Limb (tissue), 2 donors: ENCODE measurements at regions not wholly inside any gene's neighbourhood (a gene's known extent, or its start where the extent isn't known, plus 50 kb on each side); places are given as distances from the start of the nearest gene placed in this dataset.
"Not testable (repeated sequence)": the region's sequence is repeated elsewhere in the genome, so short reads cannot be mapped to it uniquely, and the experiment has no call there.

ENCODE experiments used
- DNase-seq, 2 donors: peaks; one replicate each; pipeline ENCODE4 v3.0.0-alpha.2; 2016; ENCODE audit errors: extremely low spot score in 2 of 2

DNA sequence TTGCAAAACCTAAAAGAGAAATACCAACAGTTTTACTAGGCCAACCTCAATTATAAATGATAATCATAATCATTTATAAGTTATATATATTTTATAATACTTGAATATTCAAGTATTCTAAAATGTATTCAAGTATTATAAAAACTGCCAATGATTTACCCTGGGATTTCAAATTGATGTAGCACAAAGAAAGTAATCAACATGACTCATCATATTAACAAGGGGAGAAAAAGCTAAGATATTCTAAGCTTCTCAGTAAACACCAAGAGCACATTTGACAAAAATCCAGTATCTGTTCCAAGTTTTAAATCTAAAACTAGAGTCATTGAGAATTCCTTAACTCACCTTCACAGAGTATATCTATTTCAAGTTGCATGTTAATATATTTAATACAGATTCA lies 56.1 kb downstream of the CAPZA3 start:
- DNase-seq = no peak

- no peak for DNase-seq
Measured at GRCh38 chr12:18797604-18798003, 59.7 kb downstream of the CAPZA3 start.

DNA sequence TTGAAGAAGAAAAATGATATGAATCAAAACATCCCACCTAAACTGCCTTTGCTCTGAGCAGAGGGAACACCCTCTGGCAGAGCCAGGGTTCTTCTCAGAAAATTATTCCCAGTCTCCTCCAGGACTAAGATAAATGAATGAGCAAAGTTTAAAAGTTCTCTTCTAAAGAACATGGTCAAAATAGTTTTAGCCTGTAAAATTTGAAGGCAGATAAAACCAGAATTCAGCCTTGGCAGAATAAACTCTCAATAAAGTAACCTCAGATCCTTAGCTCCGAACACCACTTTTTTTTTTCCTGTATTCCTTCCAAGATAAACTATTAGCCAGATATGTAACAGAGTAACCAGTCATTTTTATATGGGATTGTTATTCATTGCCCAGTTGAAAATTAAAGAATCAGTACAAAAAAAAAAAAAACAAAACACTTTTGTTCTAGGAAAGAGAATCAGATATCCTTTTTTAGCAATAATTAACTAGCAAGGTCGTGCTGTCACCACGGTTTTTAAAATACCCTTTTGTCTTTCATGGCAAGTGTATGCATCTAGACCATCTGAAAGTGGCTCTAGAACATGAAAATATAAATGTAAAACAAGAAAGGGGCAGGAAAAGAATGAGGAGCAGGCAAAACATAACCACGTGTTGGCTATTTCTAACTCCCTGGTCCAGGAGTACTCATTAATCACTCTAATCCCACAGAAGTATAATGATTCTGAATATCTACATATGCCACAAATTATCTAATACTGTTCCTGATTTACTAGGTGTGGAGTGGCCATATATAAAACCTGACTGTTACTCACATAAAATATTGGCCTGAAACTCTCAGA lies 60.8 kb downstream of the CAPZA3 start:
- peak in 1 of 2 donors; percentile 30 for DNase-seq

DNA sequence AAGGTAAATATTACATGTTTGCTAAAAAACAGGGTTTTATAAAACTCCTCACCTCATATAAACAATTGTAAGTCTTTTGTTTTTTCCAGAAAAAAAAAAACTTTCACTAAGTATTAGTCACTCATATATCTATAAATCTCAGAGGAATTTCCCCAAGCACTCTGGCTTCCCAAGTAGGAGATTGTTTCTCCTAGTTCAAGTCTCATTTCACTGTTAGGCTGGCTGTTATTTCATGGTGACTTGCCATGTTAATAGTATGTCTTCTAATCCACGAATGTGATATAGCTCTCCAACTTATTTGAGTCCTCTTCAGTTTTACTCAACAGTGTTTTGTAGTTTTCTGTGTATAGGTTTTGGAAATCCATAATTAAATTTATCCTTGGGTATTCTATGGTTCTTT lies 61.6 kb downstream of the CAPZA3 start:
- DNase-seq = no peak

- no peak for DNase-seq
Measured at GRCh38 chr12:18805516-18806248, 67.8 kb downstream of the CAPZA3 start.

- DNase-seq = no peak
Measured at GRCh38 chr12:18807714-18808113, 69.8 kb downstream of the CAPZA3 start.

DNA sequence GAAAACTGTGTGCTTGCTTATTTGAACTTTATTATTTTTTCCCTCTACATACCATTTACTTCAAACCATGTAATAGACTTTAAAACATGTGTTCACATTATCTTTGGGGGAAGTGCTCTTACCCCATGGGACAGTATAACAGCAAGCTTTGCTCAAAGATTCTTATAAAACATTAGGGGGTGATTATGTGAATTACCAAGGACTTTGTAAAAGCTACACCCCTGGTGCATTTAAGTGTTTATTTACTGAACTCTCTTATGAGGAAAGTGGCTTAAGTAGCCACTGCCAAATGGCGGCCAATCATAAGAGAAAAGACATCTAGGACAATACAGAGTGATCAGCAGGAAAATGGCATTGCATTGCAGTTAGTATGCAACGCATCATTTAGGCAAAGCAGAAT lies 70.3 kb downstream of the CAPZA3 start:
- no peak for DNase-seq

DNA sequence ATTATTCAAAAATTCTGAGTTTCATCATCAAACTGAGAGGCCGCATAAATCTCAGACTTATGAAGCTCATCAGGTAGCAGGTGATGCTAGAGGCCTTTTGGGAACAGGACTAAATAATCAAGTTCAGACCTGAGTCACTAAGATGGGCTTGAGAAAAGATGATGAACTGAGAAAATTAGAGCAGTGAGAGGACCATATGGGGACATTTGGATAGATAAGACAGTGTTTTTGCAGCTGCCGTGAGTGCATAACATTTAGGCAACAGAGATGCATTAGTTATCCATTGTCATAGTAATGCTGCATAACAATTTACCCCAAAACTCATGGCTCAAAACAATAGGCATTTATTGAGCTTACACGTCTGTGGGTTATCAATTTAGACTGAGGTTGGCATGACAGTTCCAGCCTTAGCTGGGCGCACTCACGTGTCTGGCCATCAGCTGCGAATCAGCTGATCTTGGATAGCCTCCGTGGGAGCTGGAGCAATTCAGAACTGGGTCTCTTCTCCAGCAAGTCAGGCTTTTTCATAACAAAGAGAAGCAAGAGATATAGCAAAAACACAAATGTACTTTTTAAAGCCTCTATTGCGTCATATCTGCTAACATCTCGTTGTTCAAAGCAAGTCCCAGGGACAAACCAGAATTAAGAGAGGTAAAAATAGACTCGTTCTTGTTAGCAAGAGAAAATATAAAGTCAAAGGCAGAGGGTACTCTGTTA lies 72.8 kb downstream of the CAPZA3 start:
- no peak for DNase-seq

GRCh38 chr12:18811273-18811672 lies 73.4 kb downstream of the CAPZA3 start:
- DNase-seq = no peak

GRCh38 chr12:18813753-18814152 lies 75.8 kb downstream of the CAPZA3 start:
- DNase-seq = no peak

DNA sequence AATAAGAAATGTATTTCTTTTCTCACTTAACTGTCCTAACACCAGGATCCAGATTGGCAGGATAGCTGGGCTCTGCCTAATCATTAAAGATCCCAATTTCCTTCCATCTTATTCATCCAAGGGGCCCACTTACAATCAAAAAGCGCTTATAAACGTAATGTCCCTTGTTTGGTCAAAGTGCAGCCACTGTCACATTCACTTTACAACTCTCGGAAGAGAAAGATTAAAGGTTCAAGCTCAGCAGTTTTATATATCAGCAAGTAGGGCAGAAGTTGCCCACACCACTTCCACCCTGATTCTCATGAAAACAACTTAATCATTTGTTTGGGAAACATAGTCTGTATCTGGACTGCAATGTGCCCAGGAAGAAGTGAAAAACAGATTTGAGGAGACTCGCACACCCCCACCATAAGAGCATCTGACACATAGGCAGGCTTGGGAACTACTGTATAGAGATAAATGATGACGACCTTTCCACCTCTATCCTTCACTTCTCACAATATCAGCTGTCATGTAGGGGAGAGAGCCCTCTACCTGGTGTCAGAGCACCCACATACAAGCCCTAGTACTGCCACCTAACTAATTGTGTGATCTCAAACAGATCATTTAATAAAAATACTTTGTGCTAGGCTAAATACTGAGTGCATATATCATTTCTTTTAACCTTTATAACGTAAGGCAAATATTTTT lies 80.8 kb downstream of the CAPZA3 start:
- DNase-seq = no peak

GRCh38 chr12:18819484-18819883 lies 81.6 kb downstream of the CAPZA3 start:
- no peak for DNase-seq

- DNase-seq = no peak
Measured at GRCh38 chr12:18823461-18823860, 85.5 kb downstream of the CAPZA3 start.

- DNase-seq = no peak
Measured at GRCh38 chr12:18824287-18824686, 86.4 kb downstream of the CAPZA3 start.

- DNase-seq = no peak
Measured at GRCh38 chr12:18825138-18825537, 87.2 kb downstream of the CAPZA3 start.

DNA sequence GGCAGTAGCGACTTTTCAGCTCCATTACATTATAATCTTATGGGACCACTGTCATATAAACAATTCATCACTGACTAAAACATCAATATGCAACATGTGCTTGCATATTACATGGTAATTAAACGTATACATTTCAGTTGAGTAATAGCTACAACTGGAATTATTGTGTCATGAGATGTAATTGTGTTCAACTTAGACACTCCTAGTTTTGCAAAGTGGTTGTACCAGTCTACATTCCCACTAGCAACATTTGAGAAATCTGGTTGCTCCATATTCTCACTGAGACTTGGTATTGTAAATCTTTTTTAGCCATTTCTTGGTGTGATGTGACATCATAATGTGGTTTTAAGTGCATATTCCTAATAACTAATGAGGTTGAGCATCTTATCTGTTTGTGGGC lies 90.0 kb downstream of the CAPZA3 start:
- no peak for DNase-seq

- DNase-seq = no peak
Measured at GRCh38 chr12:18828483-18828882, 90.6 kb downstream of the CAPZA3 start.

DNA sequence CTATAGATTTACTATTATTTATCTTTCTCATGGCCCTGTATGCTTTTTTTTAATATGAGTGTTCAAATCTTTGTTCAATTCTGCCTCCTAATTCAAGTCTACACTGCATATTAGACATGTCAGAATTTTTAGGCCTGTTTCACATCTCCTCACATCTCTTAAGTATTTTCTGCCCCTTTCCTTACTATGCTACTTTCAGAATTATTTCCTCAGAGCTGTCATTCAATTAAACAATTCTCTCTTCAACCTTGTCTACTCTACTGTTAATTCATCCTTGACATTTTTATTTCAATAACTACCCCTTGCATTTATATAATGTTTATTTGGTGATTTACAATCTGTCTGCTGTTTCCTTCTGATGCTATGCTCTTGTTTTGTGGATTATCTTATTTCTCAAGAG lies 91.1 kb downstream of the CAPZA3 start:
- no peak for DNase-seq

DNA sequence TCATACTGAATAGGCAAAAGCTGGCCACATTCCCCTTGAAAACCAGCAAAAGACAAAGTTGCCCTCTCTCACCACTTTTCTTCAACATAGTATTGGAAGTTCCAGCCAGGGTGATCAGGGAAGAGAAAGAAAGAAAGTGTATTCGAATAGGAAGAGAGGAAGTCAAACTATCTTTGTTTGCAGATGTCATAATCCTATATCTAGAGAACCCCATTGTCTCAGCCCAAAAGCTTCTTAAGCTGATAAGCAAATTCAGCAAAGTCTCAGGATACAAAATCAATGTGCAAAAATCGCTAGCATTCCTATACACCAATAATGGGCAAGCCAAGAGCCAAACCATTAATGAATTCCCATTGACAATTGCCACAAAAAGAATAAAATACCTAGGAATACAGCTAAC lies 95.0 kb downstream of the CAPZA3 start:
- not testable (repeated sequence) for DNase-seq

- DNase-seq = no peak
Measured at GRCh38 chr12:18837025-18837424, 99.1 kb downstream of the CAPZA3 start.

GRCh38 chr12:18837505-18837904 lies 99.6 kb downstream of the CAPZA3 start:
- DNase-seq = no peak

GRCh38 chr12:18840997-18841396 lies 103.1 kb downstream of the CAPZA3 start:
- DNase-seq = not testable (repeated sequence)
